H1 (cell line): ENCODE measurements at regions not wholly inside any gene's neighbourhood (a gene's known extent, or its start where the extent isn't known, plus 50 kb on each side); places are given as distances from the start of the nearest gene placed in this dataset.

ENCODE experiments used
- CTCF ChIA-PET: fragments of 300-600 bp; sonication (Branson Sonifier 250); formaldehyde crosslinking; loops from one replicate; lab custom pipeline; 2021; ENCODE audit not compliant: partially characterized antibody; lab: Charles Lee
- POLR2A ChIA-PET: fragments of 300-600 bp; sonication (Branson Sonifier 250); formaldehyde crosslinking; loops from one replicate; lab custom pipeline; 2021; ENCODE audit warnings: inconsistent platforms; ENCODE audit not compliant: partially characterized antibody; lab: Charles Lee
- DNase-seq, 2 experiments: peaks; one replicate each; pipeline versions ENCODE4 v3.0.0 to v3.0.0-alpha.2; 2010 to 2022; ENCODE audit warnings: low spot score in 2 of 2, low read depth in 1 of 2, mixed read lengths in 1 of 2
- FAIRE-seq: peaks from 2 replicates; lab custom pipeline; 2011; peaks lifted over from hg19 to GRCh38; lab: Jason Lieb, UNC
- H2AFZ ChIP-seq: 2 replicates; pipeline ENCODE4 v1.8.1; 2012; ENCODE audit warnings: low read length, inconsistent platforms
- H2AK5ac ChIP-seq: 2 replicates; pipeline ENCODE4 v1.6.1; 2013; ENCODE audit warnings: low read depth, low read length
- H2BK120ac ChIP-seq: replicated peaks from 2 replicates; pipeline ENCODE3; 2013; ENCODE audit warnings: low read depth, low read length, inconsistent platforms
- H2BK12ac ChIP-seq: 2 replicates; pipeline ENCODE4 v1.6.1; 2013; ENCODE audit warnings: low read depth, low read length
- H2BK15ac ChIP-seq: 2 replicates; pipeline ENCODE4 v1.6.1; 2013; ENCODE audit warnings: low read length
- H2BK20ac ChIP-seq: 2 replicates; pipeline ENCODE4 v1.6.1; 2013; ENCODE audit warnings: low read length
- H2BK5ac ChIP-seq: 2 replicates; pipeline ENCODE4 v1.6.1; 2013; ENCODE audit warnings: low read depth, low read length
- H3K14ac ChIP-seq: 2 replicates; pipeline ENCODE4 v1.6.1; 2013; ENCODE audit warnings: inconsistent platforms; ENCODE audit not compliant: insufficient read length
- H3K18ac ChIP-seq: 2 replicates; pipeline ENCODE4 v1.6.1; 2013; ENCODE audit warnings: low read length; ENCODE audit errors: extremely low read depth
- H3K23ac ChIP-seq: 2 replicates; pipeline ENCODE4 v1.6.1; 2013; ENCODE audit warnings: inconsistent platforms; ENCODE audit not compliant: insufficient read length
- H3K23me2 ChIP-seq: 2 replicates; pipeline ENCODE4 v1.6.1; 2013; ENCODE audit warnings: low read depth, low read length
- H3K27ac ChIP-seq: 2 replicates; pipeline ENCODE4 v1.6.1; 2011; ENCODE audit warnings: low read depth, low read length, inconsistent platforms
- H3K27me3 ChIP-seq, 4 experiments: replicated peaks in 1 of 4; 1 replicate in 1 of 4; 2 replicates in 3 of 4; pipeline versions ENCODE4 v1.6.1 to v1.8.1; 2011 to 2013; ENCODE audit warnings: low read length in 3 of 4, mild to moderate bottlenecking in 3 of 4, inconsistent platforms in 2 of 4, mixed read lengths in 2 of 4, moderate library complexity in 1 of 4; ENCODE audit not compliant: control insufficient read depth in 3 of 4, insufficient read depth in 3 of 4; ENCODE audit errors: extremely low read depth in 1 of 4
- H3K36me3 ChIP-seq, 4 experiments: 2 replicates each; pipeline versions ENCODE4 v1.6.1 to v1.8.1; 2011 to 2013; ENCODE audit warnings: mild to moderate bottlenecking in 4 of 4, low read length in 3 of 4, moderate library complexity in 2 of 4, control low read depth in 1 of 4, inconsistent platforms in 1 of 4; ENCODE audit not compliant: insufficient read depth in 4 of 4, control insufficient read depth in 2 of 4
- H3K4ac ChIP-seq: replicated peaks from 2 replicates; pipeline ENCODE3; 2013; ENCODE audit warnings: low read length, low read depth, mixed read lengths, inconsistent platforms; ENCODE audit not compliant: insufficient read length
- H3K4me1 ChIP-seq, 4 experiments: replicated peaks in 1 of 4; 1 replicate in 1 of 4; 2 replicates in 3 of 4; pipeline versions ENCODE4 v1.6.1 to v1.8.1; 2011 to 2013; ENCODE audit warnings: low read length in 3 of 4, inconsistent platforms in 2 of 4, mixed read lengths in 1 of 4; ENCODE audit not compliant: insufficient read depth in 4 of 4, control insufficient read depth in 3 of 4
- H3K4me2 ChIP-seq, 2 experiments: 2 replicates each; pipeline versions ENCODE4 v1.6.1 to v1.8.1; 2011 to 2013; ENCODE audit warnings: low read depth in 2 of 2, low read length in 2 of 2, control low read depth in 1 of 2, inconsistent platforms in 1 of 2, mild to moderate bottlenecking in 1 of 2; ENCODE audit not compliant: insufficient read depth in 1 of 2
- H3K4me3 ChIP-seq, 4 experiments: fragments of 200-600, 300-600 bp in 1 of 4; sonication (generic), shearing (Covaris generic), sonication (Bioruptor Twin) in 1 of 4; 2 replicates each; pipeline versions ENCODE4 v1.5.1 to v1.8.1; 2011 to 2016; ENCODE audit warnings: low read length in 4 of 4, low read depth in 3 of 4, control low read depth in 2 of 4, inconsistent platforms in 2 of 4, mild to moderate bottlenecking in 2 of 4, mixed read lengths in 1 of 4, moderate library complexity in 1 of 4; ENCODE audit not compliant: insufficient read depth in 2 of 4; ENCODE audit errors: extremely low read depth in 1 of 4
- H3K56ac ChIP-seq: replicated peaks from 2 replicates; pipeline ENCODE3; 2013; ENCODE audit warnings: low read depth, mild to moderate bottlenecking, mixed read lengths, low read length, inconsistent platforms; ENCODE audit not compliant: insufficient read length
- H3K79me1 ChIP-seq: 2 replicates; pipeline ENCODE4 v1.6.1; 2013; ENCODE audit warnings: low read depth, low read length, control low read depth
- H3K79me2 ChIP-seq, 2 experiments: 2 replicates each; pipeline versions ENCODE4 v1.6.1 to v1.8.1; 2012 to 2013; ENCODE audit warnings: low read length in 2 of 2, mild to moderate bottlenecking in 2 of 2, inconsistent platforms in 1 of 2; ENCODE audit not compliant: insufficient read depth in 2 of 2, control insufficient read depth in 1 of 2
- H3K9ac ChIP-seq, 4 experiments: replicated peaks in 1 of 4; 1 replicate in 1 of 4; 2 replicates in 3 of 4; pipeline versions ENCODE4 v1.6.1 to v1.8.1; 2011 to 2013; ENCODE audit warnings: low read depth in 3 of 4, low read length in 3 of 4, control low read depth in 2 of 4, mild to moderate bottlenecking in 2 of 4, moderate library complexity in 2 of 4, inconsistent platforms in 1 of 4; ENCODE audit errors: extremely low read depth in 1 of 4
- H3K9me3 ChIP-seq, 2 experiments: 2 replicates each; pipeline versions ENCODE4 v1.6.1 to v1.8.1; 2012 to 2013; ENCODE audit warnings: mild to moderate bottlenecking in 2 of 2, moderate library complexity in 2 of 2, control low read depth in 1 of 2, inconsistent platforms in 1 of 2, low read depth in 1 of 2, low read length in 1 of 2, mixed read lengths in 1 of 2; ENCODE audit not compliant: insufficient read depth in 2 of 2
- H4K20me1 ChIP-seq, 2 experiments: replicated peaks in 1 of 2; 2 replicates each; pipeline versions ENCODE3 to v1.8.1; 2011 to 2013; ENCODE audit warnings: inconsistent platforms in 2 of 2, low read length in 2 of 2, mild to moderate bottlenecking in 1 of 2; ENCODE audit not compliant: insufficient read depth in 2 of 2, control insufficient read depth in 1 of 2
- H4K5ac ChIP-seq: 2 replicates; pipeline ENCODE4 v1.6.1; 2013; ENCODE audit warnings: low read length, low read depth, mixed read lengths, inconsistent platforms; ENCODE audit not compliant: insufficient read length
- H4K8ac ChIP-seq: 2 replicates; pipeline ENCODE4 v1.8.0; 2013; ENCODE audit warnings: mild to moderate bottlenecking, moderate library complexity, low read length, inconsistent platforms; ENCODE audit not compliant: insufficient read depth; ENCODE audit errors: extremely low read depth
- H4K91ac ChIP-seq: replicated peaks from 2 replicates; pipeline ENCODE3; 2013; ENCODE audit warnings: low read length, mixed read lengths, inconsistent platforms; ENCODE audit not compliant: insufficient read length
- BACH1 ChIP-seq: IDR thresholded peaks from 2 replicates; pipeline ENCODE4 v1.6.1; 2012; ENCODE audit warnings: low read length, improper control_type of control experiment
- CBX5 ChIP-seq: fragments of 300-800, 300-1000 bp; sonication (generic); IDR thresholded peaks from 2 replicates; pipeline ENCODE4 v1.7.1; 2016; ENCODE audit warnings: antibody characterized with exemption, low read length, low read depth
- EZH2 ChIP-seq: fragments of 200-600 bp; sonication (generic); IDR thresholded peaks from 2 replicates; pipeline ENCODE4 v1.7.1; 2012; ENCODE audit warnings: low read depth, mild to moderate bottlenecking, moderate library complexity, low read length, inconsistent platforms; ENCODE audit not compliant: severe bottlenecking
- SP1 ChIP-seq: IDR thresholded peaks from 2 replicates; pipeline ENCODE4 v1.6.1; 2011; ENCODE audit warnings: low read depth, low read length
- WGBS, 2 experiments: shearing (Covaris generic) in 1 of 2; methylation state at CpG; one replicate each; pipeline versions ENCODE4 v1.1.6 to v1.1.7; 2013 to 2015; ENCODE audit warnings: low lambda C conversion rate in 2 of 2, mixed read lengths in 2 of 2, inconsistent platforms in 1 of 2, low coverage in 1 of 2, missing lambda C conversion rate in 1 of 2; ENCODE audit not compliant: insufficient replicate concordance in 2 of 2, insufficient coverage in 1 of 2, insufficient read length in 1 of 2; ENCODE audit errors: extremely low coverage in 1 of 2, missing lambda C conversion rate in 1 of 2; 5-methylcytosine and 5-hydroxymethylcytosine counted together

DNA sequence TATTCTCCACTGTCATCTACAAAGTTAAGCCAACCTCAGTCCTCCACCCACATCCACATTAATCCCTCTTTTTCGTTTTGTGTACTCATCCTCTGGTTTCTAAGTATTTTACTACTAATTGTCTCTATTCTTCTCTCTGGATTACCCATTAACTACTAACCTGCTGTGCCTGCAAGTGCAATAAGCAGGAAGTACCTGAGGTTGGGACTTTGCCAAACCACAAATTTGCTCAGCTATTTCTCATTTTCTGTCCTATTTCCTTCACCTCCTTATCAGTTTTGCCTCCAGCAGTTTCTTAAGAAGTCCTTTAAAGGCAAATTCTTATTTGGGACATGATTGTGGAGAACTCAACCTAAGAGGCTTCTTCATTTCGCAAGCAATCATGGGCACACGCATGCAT lies 1708.9 kb downstream of the SLITRK5 start:
- no peaks in the 10 kb centered on the region for H3K79me2 ChIP-seq
- no peak overlapping the region for H3K4ac ChIP-seq
- no peaks in the 10 kb centered on the region for H3K27me3 ChIP-seq
- no peaks in the 10 kb centered on the region for H4K20me1 ChIP-seq
- H3K14ac ChIP-seq = no peak overlapping the region
- no peaks in the 10 kb centered on the region for H3K4me1 ChIP-seq
- WGBS, 2 experiments = 93% methylated on average over 3 of the region's 3 CpGs; no CpG with 5 or more reads in 1 of the 2 experiments
- no peak overlapping the region for H3K56ac ChIP-seq
- no peaks in the 10 kb centered on the region for H3K9me3 ChIP-seq
- H2BK120ac ChIP-seq = no peak overlapping the region
- no peak for FAIRE-seq
- H4K91ac ChIP-seq = no peak overlapping the region
- H4K5ac ChIP-seq = no peak overlapping the region
- H2AFZ ChIP-seq = no peak overlapping the region
- H3K4me3 ChIP-seq = no peak overlapping the region
- ChIA-PET CTCF (no interaction called here), POLR2A (no interaction called here)
- no peaks in the 10 kb centered on the region for H3K36me3 ChIP-seq
- H2BK5ac ChIP-seq = no peak overlapping the region
- no peaks in the 10 kb centered on the region for H3K23me2 ChIP-seq
- H2BK20ac ChIP-seq = no peak overlapping the region
- no peak overlapping the region for H3K18ac ChIP-seq
- H2BK12ac ChIP-seq = no peak overlapping the region
- H2AK5ac ChIP-seq = no peak overlapping the region
- H4K8ac ChIP-seq = no peak overlapping the region
- no peak overlapping the region for H3K27ac ChIP-seq
- H3K4me2 ChIP-seq = no peak overlapping the region
- H3K9ac ChIP-seq = no peak overlapping the region
- no peak overlapping the region for H2BK15ac ChIP-seq
- H3K79me1 ChIP-seq = no peaks in the 10 kb centered on the region
- no peak overlapping the region for H3K23ac ChIP-seq
- DNase-seq = no peak
- TF ChIP-seq EZH2 (no peak), CBX5 (no peak), SP1 (no peak), BACH1 (no peak)
